HAP-1 (cell line): ENCODE measurements at regions not wholly inside any gene's neighbourhood (a gene's known extent, or its start where the extent isn't known, plus 50 kb on each side); places are given as distances from the start of the nearest gene placed in this dataset.

Experiments
- DNase-seq, 2 experiments: peaks; one replicate each; pipeline ENCODE4 v3.0.0-alpha.2; 2016 to 2020; ENCODE audit warnings: low spot score in 2 of 2
- H3K27me3 ChIP-seq: fragments of 250-450 bp; sonication (Bioruptor Pico); 2 replicates; pipeline ENCODE4 v1.5.1; 2020; ENCODE audit warnings: low read depth, mild to moderate bottlenecking, moderate library complexity
- H3K36me3 ChIP-seq: fragments of 250-450 bp; sonication (Bioruptor Pico); replicated peaks from 2 replicates; pipeline ENCODE4 v1.5.1; 2020; ENCODE audit warnings: mild to moderate bottlenecking
- H3K4me1 ChIP-seq: fragments of 250-450 bp; sonication (Bioruptor Pico); 2 replicates; pipeline ENCODE4 v1.5.1; 2020; ENCODE audit warnings: mild to moderate bottlenecking
- H3K4me3 ChIP-seq: fragments of 250-450 bp; sonication (Bioruptor Pico); 2 replicates; pipeline ENCODE4 v1.5.1; 2020; ENCODE audit warnings: mild to moderate bottlenecking, moderate library complexity
- H3K9me3 ChIP-seq: fragments of 250-450 bp; sonication (Bioruptor Pico); 2 replicates; pipeline ENCODE4 v1.5.1; 2020; ENCODE audit warnings: mild to moderate bottlenecking, moderate library complexity
- in situ Hi-C: fragments of 300-500 bp; cut with MboI; formaldehyde crosslinking; loops from 3 replicates; pipeline ENCODE4 v1.14.3; 2020; ENCODE audit warnings: low sequenced_read_pairs, inconsistent platforms, mixed read lengths

DNA sequence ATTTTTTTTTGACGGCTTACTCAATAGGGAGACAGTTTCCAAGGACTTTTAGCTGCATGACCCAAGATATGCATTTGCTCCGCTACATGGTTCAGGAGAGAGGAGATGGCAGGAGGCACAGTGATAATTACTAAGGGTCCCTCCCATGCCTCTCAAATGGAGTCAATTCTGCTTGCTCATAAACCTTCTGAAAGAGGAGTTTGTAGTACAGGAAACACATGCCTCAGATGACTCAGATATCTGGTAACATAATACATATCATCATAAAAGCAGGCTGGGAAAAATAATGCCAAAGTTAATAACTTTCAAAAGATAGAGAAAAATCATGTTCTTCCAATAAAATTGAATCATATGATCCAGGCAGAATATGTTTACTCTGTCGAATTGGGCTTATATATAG lies 97.6 kb upstream of the DEFB112 start:
- Histone ChIP-seq H3K36me3 (no peaks in the 10 kb centered on the region), H3K9me3 (no peaks in the 10 kb centered on the region), H3K4me1 (no peaks in the 10 kb centered on the region), H3K27me3 (no peaks in the 10 kb centered on the region), H3K4me3 (no peak overlapping the region)
- in situ Hi-C loops = loop anchor here (25.0 kb wide), 1 partner anchor 640 kb away; no protein-coding TSS in a partner anchor
- no peak for DNase-seq

DNA sequence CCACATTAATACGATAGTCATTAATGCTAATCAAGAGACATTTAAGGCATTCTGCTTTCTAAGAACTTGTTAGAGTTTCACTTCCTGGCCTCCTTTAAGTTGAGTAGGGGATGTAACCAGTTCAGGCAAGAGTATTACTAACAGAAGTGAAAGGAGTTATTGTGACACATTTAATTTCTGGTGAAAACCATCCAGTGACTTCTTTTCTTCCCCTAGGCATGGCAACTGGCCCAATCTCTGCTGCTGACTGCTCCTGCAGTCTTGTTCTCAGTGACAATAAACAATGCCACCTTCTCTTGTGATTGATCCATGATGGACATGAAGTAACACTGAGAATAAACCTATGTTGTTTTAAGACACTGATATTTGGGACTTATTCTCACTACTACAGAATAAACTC lies 130.9 kb upstream of the DEFB112 start:
- in situ Hi-C loops = no loop called here
- no peaks in the 10 kb centered on the region for H3K36me3 ChIP-seq
- no peak overlapping the region for H3K4me3 ChIP-seq
- no peaks in the 10 kb centered on the region for H3K4me1 ChIP-seq
- no peaks in the 10 kb centered on the region for H3K9me3 ChIP-seq
- no peaks in the 10 kb centered on the region for H3K27me3 ChIP-seq
- DNase-seq = no peak

DNA sequence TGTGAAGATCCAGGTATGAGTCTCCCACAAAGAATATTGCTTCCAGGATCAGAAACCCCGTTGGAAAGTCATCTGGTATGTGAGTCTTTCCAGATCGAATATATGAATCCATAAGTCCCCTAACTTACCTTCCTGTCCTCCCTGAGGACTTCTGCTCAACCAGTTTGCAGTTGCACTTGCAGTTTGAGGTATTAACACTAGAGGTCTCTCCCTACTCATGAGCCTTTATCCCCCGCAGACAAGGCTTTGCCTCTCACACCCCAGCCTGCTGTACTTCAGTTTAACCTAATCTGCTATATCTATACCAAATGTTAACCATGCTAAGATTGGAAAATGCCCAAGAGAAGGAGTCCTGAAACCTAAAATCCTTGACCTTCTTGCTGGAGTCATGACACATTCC lies 135.3 kb upstream of the DEFB112 start:
- in situ Hi-C loops = no loop called here
- DNase-seq = peak; percentile 3 to 10
- no peaks in the 10 kb centered on the region; the same call in 1 of the 2 replicates for H3K27me3 ChIP-seq
- no peaks in the 10 kb centered on the region for H3K9me3 ChIP-seq
- H3K36me3 ChIP-seq = no peaks in the 10 kb centered on the region
- no peak overlapping the region for H3K4me3 ChIP-seq
- no peaks in the 10 kb centered on the region for H3K4me1 ChIP-seq

DNA sequence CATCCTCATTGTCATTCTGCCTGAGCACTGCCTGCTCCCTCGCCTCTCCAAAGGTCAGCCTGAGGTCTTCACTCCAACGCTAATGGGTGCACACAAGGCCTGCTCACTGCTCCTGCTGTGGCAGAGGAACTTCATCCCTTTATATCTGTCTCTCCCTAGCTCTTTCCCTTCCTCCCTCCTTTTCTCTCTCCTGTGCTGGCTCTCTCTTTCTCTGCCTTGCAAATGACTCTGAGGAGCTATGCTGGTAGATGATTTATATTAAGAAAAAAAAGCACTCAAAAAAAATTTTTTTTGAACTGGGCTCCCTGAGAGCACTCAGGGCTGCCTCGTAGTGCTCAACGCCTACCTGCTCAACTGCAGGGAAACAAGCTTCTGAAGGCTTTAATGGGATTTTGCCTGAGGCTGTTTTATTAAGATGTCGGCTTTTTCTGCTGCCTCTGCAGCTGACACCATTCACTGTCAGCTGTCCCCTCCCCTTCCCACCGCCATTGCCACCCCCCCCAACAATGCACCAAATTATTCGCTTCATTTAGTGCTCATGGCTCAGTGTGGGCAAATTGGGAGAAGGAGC lies 137.7 kb upstream of the DEFB112 start:
- no peaks in the 10 kb centered on the region for H3K4me1 ChIP-seq
- in situ Hi-C loops = no loop called here
- no peaks in the 10 kb centered on the region for H3K36me3 ChIP-seq
- no peaks in the 10 kb centered on the region; the same call in 1 of the 2 replicates for H3K27me3 ChIP-seq
- no peaks in the 10 kb centered on the region for H3K9me3 ChIP-seq
- H3K4me3 ChIP-seq = no peak overlapping the region
- no peak for DNase-seq

DNA sequence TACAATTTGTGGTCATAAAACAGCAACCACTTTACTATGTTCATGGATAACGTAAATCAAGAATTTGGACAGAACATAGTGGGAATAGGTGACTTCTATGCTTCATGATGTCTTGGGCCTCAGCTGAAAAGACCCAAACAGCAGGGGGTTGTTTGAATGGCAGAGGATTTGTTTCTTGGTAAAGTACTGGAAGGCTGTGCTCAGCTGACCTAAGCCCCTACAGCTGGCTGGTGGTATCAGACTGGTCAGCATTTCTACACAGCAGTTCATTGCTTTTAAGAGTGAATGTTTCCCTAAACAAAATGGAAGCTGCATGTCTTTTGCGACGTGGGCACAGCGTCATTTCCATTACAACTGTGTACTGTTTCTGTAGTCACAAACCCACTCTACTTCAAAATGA lies 148.5 kb upstream of the DEFB112 start:
- no peaks in the 10 kb centered on the region for H3K9me3 ChIP-seq
- no peaks in the 10 kb centered on the region for H3K36me3 ChIP-seq
- no peaks in the 10 kb centered on the region for H3K27me3 ChIP-seq
- in situ Hi-C loops = no loop called here
- H3K4me1 ChIP-seq = no peaks in the 10 kb centered on the region
- no peak overlapping the region for H3K4me3 ChIP-seq
- DNase-seq = no peak

DNA sequence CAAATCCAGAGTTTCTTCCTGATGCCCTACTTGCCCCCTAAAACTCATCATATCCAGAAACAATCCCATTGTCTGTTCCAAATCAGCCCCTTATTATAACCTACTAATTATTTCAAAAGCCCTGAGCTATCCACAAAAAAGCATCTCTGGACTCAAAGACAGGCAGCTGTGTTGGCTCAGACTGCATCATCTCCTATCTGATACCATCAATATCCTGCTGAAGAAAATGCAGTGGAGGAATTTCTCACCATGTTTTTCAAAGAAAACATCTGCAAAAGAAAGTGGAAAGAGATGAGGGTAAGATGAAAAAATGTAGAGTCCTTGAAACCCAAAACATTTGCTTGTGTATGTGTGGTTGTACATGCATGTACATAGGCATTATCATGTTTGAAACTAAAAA lies 153.0 kb upstream of the DEFB112 start:
- no peaks in the 10 kb centered on the region for H3K27me3 ChIP-seq
- H3K4me1 ChIP-seq = no peaks in the 10 kb centered on the region
- H3K9me3 ChIP-seq = no peaks in the 10 kb centered on the region
- H3K4me3 ChIP-seq = no peak overlapping the region
- no peak for DNase-seq
- H3K36me3 ChIP-seq = no peaks in the 10 kb centered on the region
- in situ Hi-C loops = no loop called here

DNA sequence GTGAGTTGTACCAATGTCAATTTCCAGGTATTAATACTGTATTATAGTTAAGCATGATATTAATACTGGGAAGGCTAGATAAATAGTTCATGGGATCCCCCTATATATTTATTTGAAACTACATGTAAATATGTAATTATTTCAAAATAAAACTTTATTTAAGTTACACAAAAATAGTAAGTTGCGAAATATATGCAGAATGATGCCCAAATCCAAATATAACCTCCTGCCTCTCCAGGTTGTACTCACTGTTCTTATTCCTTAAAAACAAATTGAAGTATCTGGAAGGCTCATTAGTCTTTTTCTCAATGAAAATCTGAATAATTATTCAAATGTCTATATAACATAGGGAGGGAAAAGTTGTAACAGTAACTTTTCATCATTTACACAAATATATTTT lies 161.9 kb upstream of the DEFB112 start:
- no peak for DNase-seq
- H3K4me1 ChIP-seq = no peaks in the 10 kb centered on the region
- H3K9me3 ChIP-seq = no peaks in the 10 kb centered on the region
- no peak overlapping the region for H3K4me3 ChIP-seq
- in situ Hi-C loops = no loop called here
- H3K36me3 ChIP-seq = no peaks in the 10 kb centered on the region
- H3K27me3 ChIP-seq = no peaks in the 10 kb centered on the region

DNA sequence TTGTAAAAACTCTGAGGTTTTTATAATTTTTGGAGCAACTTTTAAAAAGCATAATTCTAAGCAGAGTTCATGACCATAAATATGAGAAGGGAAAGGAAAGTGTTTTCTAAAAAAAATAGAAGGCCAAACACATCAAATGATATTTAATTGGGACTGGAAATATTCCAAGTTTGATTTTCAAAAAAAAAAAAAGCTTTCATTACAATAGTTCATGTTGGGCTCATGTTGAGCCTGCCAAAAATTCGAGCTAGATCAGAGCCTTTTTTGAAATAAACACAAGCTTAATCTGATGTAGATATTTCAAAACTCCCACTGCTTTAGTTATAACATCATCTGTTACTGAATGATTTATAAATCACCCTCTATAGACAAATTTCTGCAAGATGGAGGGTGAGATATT lies 163.4 kb upstream of the DEFB112 start:
- H3K36me3 ChIP-seq = no peaks in the 10 kb centered on the region
- H3K9me3 ChIP-seq = no peaks in the 10 kb centered on the region
- no peaks in the 10 kb centered on the region for H3K27me3 ChIP-seq
- in situ Hi-C loops = no loop called here
- no peaks in the 10 kb centered on the region for H3K4me1 ChIP-seq
- no peak overlapping the region for H3K4me3 ChIP-seq
- no peak for DNase-seq

DNA sequence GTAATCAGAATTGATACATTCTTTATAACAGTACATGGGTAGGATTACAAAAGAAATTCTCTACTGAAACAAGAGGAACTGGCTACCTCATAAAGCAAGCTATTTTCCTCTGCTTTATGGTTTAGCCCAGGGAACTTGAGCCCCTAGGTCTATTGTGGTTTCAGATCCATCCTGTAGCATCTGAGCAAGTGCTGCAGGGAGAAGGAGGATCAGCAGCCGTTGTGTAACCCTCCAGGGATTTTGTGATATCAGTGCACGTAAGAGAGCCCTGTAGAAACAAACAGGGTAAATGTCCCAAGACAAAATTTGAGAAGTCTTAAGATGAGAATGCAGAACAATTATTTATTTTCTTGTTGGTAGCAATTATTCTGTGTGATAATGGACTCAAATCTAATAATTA lies 165.2 kb upstream of the DEFB112 start:
- Histone ChIP-seq H3K36me3 (no peaks in the 10 kb centered on the region), H3K4me1 (no peaks in the 10 kb centered on the region), H3K4me3 (no peak overlapping the region), H3K9me3 (no peaks in the 10 kb centered on the region), H3K27me3 (no peaks in the 10 kb centered on the region)
- DNase-seq = no peak
- in situ Hi-C loops = no loop called here

DNA sequence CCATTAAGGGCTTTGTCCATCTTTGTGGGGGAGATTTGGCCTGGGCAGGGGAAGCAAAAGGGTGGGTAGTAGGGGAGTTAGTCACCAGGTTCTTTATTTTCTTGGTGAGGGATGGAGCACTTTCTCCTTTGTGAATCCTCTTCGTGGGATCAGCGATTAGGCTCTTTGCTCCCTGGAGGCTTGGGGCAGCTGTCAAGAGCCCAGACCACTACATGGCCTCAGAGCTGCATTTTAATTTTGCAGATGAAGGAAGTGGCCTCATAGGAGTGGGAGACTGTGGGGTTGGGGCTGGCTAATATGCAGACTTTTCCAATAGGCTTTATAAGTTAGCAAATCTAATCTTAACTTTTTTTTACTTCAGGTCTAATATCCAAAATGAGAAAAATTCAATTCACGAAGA lies 168.1 kb upstream of the DEFB112 start:
- Histone ChIP-seq H3K4me1 (no peaks in the 10 kb centered on the region), H3K9me3 (no peaks in the 10 kb centered on the region), H3K36me3 (no peaks in the 10 kb centered on the region), H3K4me3 (no peak overlapping the region), H3K27me3 (no peaks in the 10 kb centered on the region)
- in situ Hi-C loops = no loop called here
- no peak for DNase-seq

DNA sequence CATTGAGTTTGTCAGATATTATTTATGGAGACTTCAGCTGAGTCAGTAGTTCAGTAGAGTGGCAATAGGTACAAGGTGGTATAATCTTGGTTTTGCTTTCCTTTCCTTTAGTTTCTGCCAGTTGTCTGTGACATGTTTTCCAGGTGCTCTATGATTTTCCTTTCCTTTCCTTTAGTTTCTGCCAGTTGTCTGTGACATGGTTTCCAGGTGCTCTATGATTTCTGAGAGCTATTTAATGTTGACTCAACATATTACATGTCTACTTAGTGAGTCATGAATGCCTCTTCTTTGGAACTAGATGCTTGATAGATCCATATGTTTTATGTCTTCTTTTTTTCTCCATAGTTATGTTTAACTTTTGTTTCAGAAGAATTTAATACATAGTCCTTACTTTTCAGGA lies 186.4 kb upstream of the DEFB112 start:
- Histone ChIP-seq H3K36me3 (no peaks in the 10 kb centered on the region), H3K9me3 (no peaks in the 10 kb centered on the region), H3K4me1 (no peaks in the 10 kb centered on the region), H3K27me3 (no peaks in the 10 kb centered on the region), H3K4me3 (no peak overlapping the region)
- in situ Hi-C loops = no loop called here
- no peak for DNase-seq

DNA sequence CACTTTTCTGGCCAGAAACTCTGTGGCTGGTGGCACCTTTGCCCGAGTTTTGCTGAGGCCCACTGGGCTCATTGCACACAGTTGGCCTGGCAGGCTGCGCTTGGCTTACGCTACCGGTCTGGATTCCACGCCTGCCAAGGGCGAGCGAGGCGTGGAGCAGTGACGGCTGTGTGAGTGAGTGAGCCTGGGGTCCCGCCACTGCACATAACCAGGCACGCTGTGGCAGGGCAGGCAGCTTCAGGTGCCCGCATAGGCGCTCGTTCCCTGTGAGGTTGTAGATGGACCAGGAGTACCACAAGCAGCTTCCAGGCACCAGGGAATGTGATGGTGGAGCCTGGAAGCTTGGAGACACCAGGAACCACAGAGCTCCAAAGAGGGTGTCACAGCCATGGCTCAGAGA lies 190.1 kb upstream of the DEFB112 start:
- DNase-seq = no peak
- Histone ChIP-seq H3K4me3 (no peak overlapping the region), H3K36me3 (no peaks in the 10 kb centered on the region), H3K9me3 (no peaks in the 10 kb centered on the region), H3K4me1 (no peaks in the 10 kb centered on the region), H3K27me3 (no peaks in the 10 kb centered on the region)
- in situ Hi-C loops = no loop called here

DNA sequence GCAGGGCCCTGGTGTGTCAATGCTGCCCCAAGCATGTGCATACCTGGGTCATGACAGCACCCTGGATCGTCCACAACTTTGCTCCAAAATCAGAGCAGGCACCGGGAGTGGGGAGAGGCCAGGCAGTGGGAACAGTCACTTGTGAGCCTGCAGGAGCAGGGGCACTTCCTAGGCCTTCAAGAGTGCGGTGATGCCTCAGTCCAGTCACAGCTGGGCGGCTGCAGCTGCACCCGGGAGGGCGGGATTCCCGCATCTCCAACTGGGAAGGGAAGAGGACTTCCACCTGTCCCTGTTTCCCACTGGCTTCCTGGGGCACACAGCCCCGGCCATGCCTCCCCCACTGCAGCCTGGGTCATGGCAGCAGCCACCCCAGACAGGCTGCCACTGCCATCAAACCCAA lies 191.3 kb upstream of the DEFB112 start:
- Histone ChIP-seq H3K4me3 (no peak overlapping the region), H3K9me3 (no peaks in the 10 kb centered on the region), H3K4me1 (no peaks in the 10 kb centered on the region), H3K36me3 (no peaks in the 10 kb centered on the region), H3K27me3 (no peaks in the 10 kb centered on the region)
- in situ Hi-C loops = no loop called here
- no peak for DNase-seq

DNA sequence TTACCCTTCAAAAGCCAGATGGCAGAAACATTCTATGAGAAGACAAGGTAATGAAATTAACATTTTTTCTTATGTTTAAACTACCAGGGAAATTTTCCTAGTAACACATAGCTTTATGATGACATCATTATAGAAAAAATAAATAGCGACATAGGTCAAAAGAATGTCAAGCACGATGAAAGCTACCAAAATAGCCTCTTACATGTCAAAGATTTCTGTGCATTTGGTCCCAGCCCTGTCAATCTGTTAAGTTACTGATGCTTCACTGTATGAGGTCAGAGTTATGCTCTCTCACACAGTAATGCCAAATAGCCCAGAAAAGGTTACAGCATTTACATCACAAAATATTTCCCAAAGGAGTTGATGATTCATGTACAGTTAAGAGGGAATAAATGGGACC lies 199.8 kb upstream of the DEFB112 start:
- Histone ChIP-seq H3K4me3 (no peak overlapping the region), H3K4me1 (no peaks in the 10 kb centered on the region), H3K9me3 (no peaks in the 10 kb centered on the region), H3K27me3 (no peaks in the 10 kb centered on the region), H3K36me3 (no peaks in the 10 kb centered on the region)
- in situ Hi-C loops = no loop called here
- DNase-seq = no peak

DNA sequence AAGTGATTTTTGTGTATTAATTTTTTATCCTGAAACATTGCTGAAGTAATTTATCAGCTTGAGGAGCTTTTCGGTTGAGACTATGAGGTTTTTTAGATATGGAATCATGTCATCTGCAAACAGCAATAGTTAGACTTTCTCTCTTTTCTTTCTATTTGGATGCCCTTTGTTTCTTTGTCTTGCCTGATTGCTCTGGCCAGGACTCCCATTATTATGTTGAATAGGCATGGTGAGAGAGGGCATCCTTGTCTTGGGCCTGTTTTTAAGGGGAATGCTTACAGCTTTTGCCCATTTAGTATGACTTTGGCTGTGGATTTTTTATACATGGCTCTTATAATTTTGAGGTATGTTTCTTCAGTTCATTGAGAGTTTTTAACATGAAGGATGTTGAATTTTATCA lies 207.6 kb upstream of the DEFB112 start:
- Histone ChIP-seq H3K36me3 (no peaks in the 10 kb centered on the region), H3K9me3 (no peaks in the 10 kb centered on the region), H3K4me1 (no peaks in the 10 kb centered on the region), H3K27me3 (no peaks in the 10 kb centered on the region), H3K4me3 (no peak overlapping the region)
- no peak for DNase-seq
- in situ Hi-C loops = no loop called here
